Bronchial epithelial cell (primary cell): ENCODE measurements at regions not wholly inside any gene's neighbourhood (a gene's known extent, or its start where the extent isn't known, plus 50 kb on each side); places are given as distances from the start of the nearest gene placed in this dataset.

Experiments used
- DNase-seq: peaks from one replicate; pipeline ENCODE4 v3.0.0-alpha.2; 2010; ENCODE audit warnings: low read depth
- FAIRE-seq: peaks from 2 replicates; lab custom pipeline; 2011; peaks lifted over from hg19 to GRCh38; lab: Jason Lieb, UNC
- H3K27me3 ChIP-seq: 2 replicates; pipeline ENCODE4 v1.5.1; 2011; ENCODE audit warnings: low read length; ENCODE audit not compliant: control insufficient read depth, insufficient read depth
- H3K36me3 ChIP-seq: 2 replicates; pipeline ENCODE4 v1.5.1; 2011; ENCODE audit warnings: low read length; ENCODE audit not compliant: control insufficient read depth, insufficient read depth
- H3K4me3 ChIP-seq: 2 replicates; pipeline ENCODE4 v1.5.1; 2011; ENCODE audit warnings: mild to moderate bottlenecking, low read depth, low read length, control low read depth
- TF ChIP-seq, protein P1 (sequence below): IDR thresholded peaks from 2 replicates; pipeline ENCODE4 v1.5.1; 2011; ENCODE audit warnings: mild to moderate bottlenecking, moderate library complexity, low read length, control low read depth, inconsistent platforms; ENCODE audit not compliant: insufficient read depth, severe bottlenecking

DNA sequence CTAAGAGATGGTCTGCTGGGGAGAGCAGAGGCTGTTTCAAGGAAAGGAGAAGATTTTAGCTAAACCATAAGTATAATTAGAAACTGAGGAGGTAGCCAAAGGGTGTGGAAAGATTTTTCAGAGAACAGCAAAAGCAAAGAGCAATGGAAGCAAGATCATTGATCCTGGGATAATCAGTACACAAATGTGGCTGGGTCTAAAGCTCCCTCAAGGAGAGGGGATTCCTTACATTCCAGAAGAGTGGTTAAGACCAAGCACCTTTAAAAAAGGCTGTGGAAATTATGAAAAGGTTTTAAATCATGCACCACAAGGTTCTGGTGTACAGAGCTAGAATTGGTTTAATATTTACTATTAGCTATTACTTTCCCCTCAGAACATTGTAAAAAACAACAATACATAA, 246.0 kb upstream of the UBE2E3 start:
- H3K4me3 ChIP-seq = no peak overlapping the region
- TF ChIP-seq, protein P1, sequence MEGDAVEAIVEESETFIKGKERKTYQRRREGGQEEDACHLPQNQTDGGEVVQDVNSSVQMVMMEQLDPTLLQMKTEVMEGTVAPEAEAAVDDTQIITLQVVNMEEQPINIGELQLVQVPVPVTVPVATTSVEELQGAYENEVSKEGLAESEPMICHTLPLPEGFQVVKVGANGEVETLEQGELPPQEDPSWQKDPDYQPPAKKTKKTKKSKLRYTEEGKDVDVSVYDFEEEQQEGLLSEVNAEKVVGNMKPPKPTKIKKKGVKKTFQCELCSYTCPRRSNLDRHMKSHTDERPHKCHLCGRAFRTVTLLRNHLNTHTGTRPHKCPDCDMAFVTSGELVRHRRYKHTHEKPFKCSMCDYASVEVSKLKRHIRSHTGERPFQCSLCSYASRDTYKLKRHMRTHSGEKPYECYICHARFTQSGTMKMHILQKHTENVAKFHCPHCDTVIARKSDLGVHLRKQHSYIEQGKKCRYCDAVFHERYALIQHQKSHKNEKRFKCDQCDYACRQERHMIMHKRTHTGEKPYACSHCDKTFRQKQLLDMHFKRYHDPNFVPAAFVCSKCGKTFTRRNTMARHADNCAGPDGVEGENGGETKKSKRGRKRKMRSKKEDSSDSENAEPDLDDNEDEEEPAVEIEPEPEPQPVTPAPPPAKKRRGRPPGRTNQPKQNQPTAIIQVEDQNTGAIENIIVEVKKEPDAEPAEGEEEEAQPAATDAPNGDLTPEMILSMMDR = no peak
- no peaks in the 10 kb centered on the region for H3K36me3 ChIP-seq
- DNase-seq = no peak
- FAIRE-seq = no peak
- no peaks in the 10 kb centered on the region for H3K27me3 ChIP-seq

DNA sequence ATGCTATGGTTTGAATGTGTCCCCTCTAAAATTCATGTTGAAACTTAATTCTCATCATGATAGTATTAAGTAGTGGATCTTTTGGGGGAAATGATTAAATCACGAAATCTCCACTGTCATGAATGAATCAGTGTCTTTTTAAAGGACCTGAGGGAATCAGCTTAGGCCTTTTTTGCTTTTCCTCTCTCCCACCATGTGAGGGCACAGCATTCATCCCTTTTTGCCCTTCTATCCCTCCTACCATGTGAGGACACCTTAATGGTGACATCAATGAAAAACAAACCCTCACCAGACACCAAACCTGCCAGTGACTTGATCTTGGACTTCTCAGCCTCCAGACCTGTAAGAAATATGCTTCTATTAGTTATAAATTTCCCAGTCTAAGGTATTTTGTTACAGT, 247.1 kb upstream of the UBE2E3 start:
- no peaks in the 10 kb centered on the region for H3K27me3 ChIP-seq
- H3K36me3 ChIP-seq = no peaks in the 10 kb centered on the region
- no peak overlapping the region for H3K4me3 ChIP-seq
- TF ChIP-seq, protein P1 = no peak
- FAIRE-seq = no peak
- no peak for DNase-seq

DNA sequence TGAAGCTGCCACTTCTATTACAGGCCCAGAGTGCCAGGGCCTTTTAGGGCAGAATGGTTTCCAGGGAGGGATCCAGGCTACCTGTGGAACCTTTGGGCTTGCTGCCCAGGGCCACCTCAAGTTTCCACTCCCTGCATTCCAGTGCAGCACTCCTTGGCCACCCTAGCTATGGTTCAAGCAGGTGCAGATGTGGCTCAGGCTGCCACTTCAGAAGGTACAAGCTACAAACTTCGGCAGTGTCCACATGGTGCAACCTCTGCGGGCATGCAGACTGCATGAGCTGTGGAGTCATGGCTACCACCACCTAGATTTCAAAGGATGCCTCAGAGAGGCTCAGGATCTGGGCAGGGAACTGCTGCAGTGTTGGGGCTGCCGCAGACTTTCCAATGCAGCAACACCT, 248.1 kb upstream of the UBE2E3 start:
- Histone ChIP-seq H3K27me3 (no peaks in the 10 kb centered on the region), H3K36me3 (no peaks in the 10 kb centered on the region), H3K4me3 (no peak overlapping the region)
- DNase-seq (no peak), FAIRE-seq (no peak)
- TF ChIP-seq, protein P1 = no peak

DNA sequence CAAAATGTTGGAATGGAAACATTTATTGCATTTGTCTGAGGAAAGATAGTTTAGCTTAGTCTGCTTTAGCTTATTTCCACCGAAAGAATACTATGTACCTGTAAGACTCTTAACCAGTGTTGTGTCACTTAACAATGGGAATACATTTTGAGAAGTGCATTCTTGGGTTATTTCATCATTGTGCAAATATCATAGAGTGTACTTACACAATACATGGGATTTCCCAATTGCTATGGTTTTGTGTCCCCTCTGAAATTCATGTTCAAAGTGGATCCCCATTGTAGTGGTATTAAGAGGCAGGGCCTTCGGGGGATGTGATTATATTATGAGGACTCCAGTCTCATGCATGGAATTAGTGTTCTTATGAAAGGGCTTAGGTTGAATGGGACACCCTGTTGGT, 249.4 kb upstream of the UBE2E3 start:
- H3K36me3 ChIP-seq = no peaks in the 10 kb centered on the region
- TF ChIP-seq, protein P1 = no peak
- FAIRE-seq = no peak
- peak; percentile 92 for DNase-seq
- H3K4me3 ChIP-seq = no peak overlapping the region
- no peaks in the 10 kb centered on the region for H3K27me3 ChIP-seq

DNA sequence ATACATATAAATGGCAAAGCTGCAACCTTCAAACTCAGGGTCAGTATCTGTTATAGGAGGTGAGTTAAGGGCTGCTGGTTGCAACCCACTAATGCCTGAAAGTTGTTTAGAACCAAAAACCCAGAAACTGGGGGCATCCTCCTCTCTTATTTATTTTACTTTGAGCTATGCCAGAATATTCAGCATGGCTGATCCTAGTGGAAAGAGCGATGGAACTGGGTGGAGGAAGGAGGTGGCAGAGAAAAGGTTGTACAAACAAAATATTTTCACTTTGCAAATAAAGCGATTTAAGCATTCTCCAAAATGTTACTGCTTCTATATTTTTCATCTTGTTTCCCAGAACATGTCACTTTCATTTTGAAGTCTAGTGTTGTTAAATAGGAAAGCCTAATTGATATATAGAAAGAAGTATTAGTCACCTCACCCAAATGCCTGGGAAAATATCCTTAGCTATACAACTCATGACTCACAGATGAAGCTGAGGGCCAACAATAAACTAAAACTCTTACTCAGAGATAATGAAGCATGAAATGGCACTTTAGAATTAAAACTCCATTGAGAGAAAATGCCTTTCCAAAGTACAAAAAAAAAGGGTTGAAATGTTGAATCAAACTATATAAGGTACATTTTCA, 251.4 kb upstream of the UBE2E3 start:
- TF ChIP-seq, protein P1 = no peak
- H3K27me3 ChIP-seq = no peaks in the 10 kb centered on the region
- no peak overlapping the region for H3K4me3 ChIP-seq
- FAIRE-seq (no peak), DNase-seq (peak; percentile 93)
- H3K36me3 ChIP-seq = no peaks in the 10 kb centered on the region

DNA sequence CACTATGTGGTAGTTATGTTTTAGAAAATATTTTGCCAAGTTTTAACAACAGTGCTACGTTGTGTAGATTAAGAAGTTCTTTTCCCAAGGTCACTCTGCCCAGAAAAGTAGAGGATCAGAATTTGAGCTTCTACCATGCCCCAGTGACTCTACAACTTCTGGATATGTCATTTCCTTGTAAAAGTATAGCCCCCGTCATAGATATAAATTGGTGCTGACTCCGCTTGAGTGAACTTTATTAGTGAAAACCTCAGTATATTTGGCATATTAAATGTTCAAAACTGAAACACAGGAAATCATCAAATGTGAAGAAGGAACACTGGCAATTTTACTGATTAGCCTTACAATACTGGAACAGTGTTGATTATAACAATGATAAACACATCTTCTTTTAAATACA, 256.7 kb upstream of the UBE2E3 start:
- FAIRE-seq = no peak

More for the DNA sequence above, 256.7 kb upstream of the UBE2E3 start:
- DNase-seq = no peak
- no peak overlapping the region for H3K4me3 ChIP-seq
- no peaks in the 10 kb centered on the region for H3K27me3 ChIP-seq
- TF ChIP-seq, protein P1 = no peak
- no peaks in the 10 kb centered on the region for H3K36me3 ChIP-seq
